Astrocyte of the spinal cord (primary cell): ENCODE measurements at regions not wholly inside any gene's neighbourhood (a gene's known extent, or its start where the extent isn't known, plus 50 kb on each side); places are given as distances from the start of the nearest gene placed in this dataset.

ENCODE experiments used
- DNase-seq: peaks from one replicate; pipeline ENCODE4 v3.0.0; 2011; ENCODE audit warnings: low read depth, low spot score
- H3K4me3 ChIP-seq: 2 replicates; pipeline ENCODE4 v1.5.1; 2011; ENCODE audit warnings: low read depth, mild to moderate bottlenecking, low read length, moderate library complexity
- CTCF ChIP-seq: IDR thresholded peaks from 2 replicates; pipeline ENCODE4 v1.5.1; 2012; ENCODE audit warnings: low read depth, mild to moderate bottlenecking, low read length, inconsistent platforms
- in situ Hi-C: cut with HindIII; loops from 2 replicates; pipeline ENCODE4 v1.10.0; 2017; ENCODE audit warnings: low sequenced_read_pairs

- no peak for TF ChIP-seq CTCF
- DNase-seq = no peak
Measured at GRCh38 chr13:109586509-109587346, 199.7 kb downstream of the IRS2 start.

GRCh38 chr13:109584844-109585361 is 201.5 kb downstream of the IRS2 start:
- no peak for TF ChIP-seq CTCF
- DNase-seq = no peak
- no peak overlapping the region for H3K4me3 ChIP-seq
- in situ Hi-C loops = no loop called here

More at GRCh38 chr13:109586509-109587346, 199.7 kb downstream of the IRS2 start:
- in situ Hi-C loops = no loop called here
- H3K4me3 ChIP-seq = no peak overlapping the region

GRCh38 chr13:109577191-109577700 is 209.1 kb downstream of the IRS2 start:
- no peak for DNase-seq
- in situ Hi-C loops = no loop called here
- no peak for TF ChIP-seq CTCF
- H3K4me3 ChIP-seq = no peak overlapping the region

- H3K4me3 ChIP-seq = no peak overlapping the region
- in situ Hi-C loops = no loop called here
- DNase-seq = peak; percentile 5
- TF ChIP-seq CTCF = no peak
Measured at GRCh38 chr13:109576331-109576813, 210.0 kb downstream of the IRS2 start.

GRCh38 chr13:109575821-109576220 is 210.6 kb downstream of the IRS2 start:
- no peak for DNase-seq
- TF ChIP-seq CTCF = no peak
- in situ Hi-C loops = no loop called here
- H3K4me3 ChIP-seq = no peak overlapping the region

GRCh38 chr13:109572389-109572788 is 214.0 kb downstream of the IRS2 start:
- H3K4me3 ChIP-seq = no peak overlapping the region
- no peak for DNase-seq
- no peak for TF ChIP-seq CTCF
- in situ Hi-C loops = no loop called here
